Testis (tissue), 2 donors: ENCODE measurements at regions not wholly inside any gene's neighbourhood (a gene's known extent, or its start where the extent isn't known, plus 50 kb on each side); places are given as distances from the start of the nearest gene placed in this dataset.

Experiments used
- DNase-seq: peaks from one replicate; pipeline ENCODE4 v3.0.0-alpha.2; 2019
- H3K27ac ChIP-seq, 2 donors: fragments of 200-600 bp; sonication (generic); one replicate each; pipeline ENCODE4 v1.5.1; 2019
- H3K27me3 ChIP-seq: fragments of 200-600 bp; sonication (generic); one replicate; pipeline ENCODE4 v1.5.1; 2019
- H3K36me3 ChIP-seq: fragments of 200-600 bp; sonication (generic); one replicate; pipeline ENCODE4 v1.5.1; 2017; ENCODE audit warnings: low read depth; ENCODE audit errors: missing control alignments
- H3K4me1 ChIP-seq: fragments of 200-600 bp; sonication (generic); one replicate; pipeline ENCODE4 v1.5.1; 2019
- H3K4me3 ChIP-seq, 2 donors: fragments of 200-600 bp; sonication (generic); one replicate each; pipeline ENCODE4 v1.5.1; 2017 to 2019
- H3K9me3 ChIP-seq: fragments of 200-600 bp; sonication (generic); one replicate; pipeline ENCODE4 v1.5.1; 2017
- CTCF ChIP-seq, 3 experiments: fragments of 450-650 bp in 2 of 3; fragments of 200-600 bp in 1 of 3; sonication (generic) in 1 of 3; IDR thresholded peaks; one replicate each; pipeline ENCODE4 v1.5.1; 2016 to 2019; ENCODE audit warnings: antibody characterized with exemption in 3 of 3, mild to moderate bottlenecking in 2 of 3, moderate library complexity in 1 of 3
- POLR2A ChIP-seq: fragments of 450-650 bp; IDR thresholded peaks from one replicate; pipeline ENCODE4 v1.6.1; 2017; ENCODE audit warnings: antibody characterized with exemption, mild to moderate bottlenecking, moderate library complexity
- WGBS, 2 donors: methylation state at CpG; one replicate each; pipeline ENCODE4 v1.1.5; 2018; 5-methylcytosine and 5-hydroxymethylcytosine counted together
- intact Hi-C: fragments of 100-400 bp; cut with DNase I; formaldehyde crosslinking; loops from one replicate; pipeline ENCODE4 v1.15.1; 2023; ENCODE audit warnings: low total_unique reads

GRCh38 chr17:34852614-34853013 lies 108.6 kb downstream of the CCT6B start:
- intact Hi-C loops, result loop anchor here (10.0 kb wide), 1 partner anchor 68 kb away; no protein-coding TSS in a partner anchor
- H3K4me1 ChIP-seq, result no peaks in the 10 kb centered on the region
- no peak overlapping the region for H3K4me3 ChIP-seq
- H3K27ac ChIP-seq, result no peak overlapping the region
- no peak for DNase-seq
- TF ChIP-seq CTCF (IDR thresholded peaks at IDR 0.05) (no peak), POLR2A (no peak)
- WGBS, 2 donors, result 81 to 84% methylated on average over 3 to 5 of the region's 5 CpGs
- no peaks in the 10 kb centered on the region for H3K36me3 ChIP-seq
- no peaks in the 10 kb centered on the region for H3K9me3 ChIP-seq
- no peaks in the 10 kb centered on the region for H3K27me3 ChIP-seq

GRCh38 chr17:34851961-34852540 lies 109.2 kb downstream of the CCT6B start:
- 72 to 81% methylated on average over 5 to 9 of the region's 9 CpGs for WGBS, 2 donors
- intact Hi-C loops, result loop anchor here (10.0 kb wide), 1 partner anchor 67 kb away; no protein-coding TSS in a partner anchor
- no peaks in the 10 kb centered on the region for H3K9me3 ChIP-seq
- no peak for DNase-seq
- H3K36me3 ChIP-seq, result no peaks in the 10 kb centered on the region
- no peaks in the 10 kb centered on the region for H3K4me1 ChIP-seq
- TF ChIP-seq POLR2A (no peak), CTCF (IDR thresholded peaks at IDR 0.05) (no peak)
- H3K27ac ChIP-seq, result no peak overlapping the region
- H3K27me3 ChIP-seq, result no peaks in the 10 kb centered on the region
- no peak overlapping the region for H3K4me3 ChIP-seq

GRCh38 chr17:34850964-34851363 lies 110.3 kb downstream of the CCT6B start:
- no peaks in the 10 kb centered on the region for H3K27me3 ChIP-seq
- DNase-seq, result no peak
- no peak overlapping the region for H3K4me3 ChIP-seq
- intact Hi-C loops, result loop anchor here (10.0 kb wide), 1 partner anchor 66 kb away; no protein-coding TSS in a partner anchor
- H3K27ac ChIP-seq, result no peak overlapping the region
- TF ChIP-seq POLR2A, result no peak
- no peak for TF ChIP-seq CTCF (IDR thresholded peaks at IDR 0.05)
- H3K36me3 ChIP-seq, result no peaks in the 10 kb centered on the region
- H3K4me1 ChIP-seq, result no peaks in the 10 kb centered on the region
- H3K9me3 ChIP-seq, result no peaks in the 10 kb centered on the region
- 89 to 90% methylated on average over 3 of the region's 3 CpGs for WGBS, 2 donors

GRCh38 chr17:34850023-34850422 lies 111.2 kb downstream of the CCT6B start:
- Histone ChIP-seq H3K9me3 (no peaks in the 10 kb centered on the region), H3K27me3 (no peaks in the 10 kb centered on the region), H3K36me3 (no peaks in the 10 kb centered on the region), H3K4me1 (no peaks in the 10 kb centered on the region), H3K27ac (no peak overlapping the region), H3K4me3 (no peak overlapping the region)
- 79 to 89% methylated on average over 4 of the region's 4 CpGs for WGBS, 2 donors
- no peak for TF ChIP-seq POLR2A
- no peak for TF ChIP-seq CTCF (IDR thresholded peaks at IDR 0.05)
- intact Hi-C loops, result loop anchor here (10.0 kb wide), 1 partner anchor 65 kb away; no protein-coding TSS in a partner anchor
- DNase-seq, result no peak

GRCh38 chr17:34847938-34848337 lies 113.3 kb downstream of the CCT6B start:
- H3K4me3 ChIP-seq, result no peak overlapping the region
- H3K4me1 ChIP-seq, result no peaks in the 10 kb centered on the region
- no peak for TF ChIP-seq POLR2A
- TF ChIP-seq CTCF (IDR thresholded peaks at IDR 0.05), result no peak
- 57 to 69% methylated on average over 3 of the region's 3 CpGs for WGBS, 2 donors
- no peak overlapping the region for H3K27ac ChIP-seq
- H3K9me3 ChIP-seq, result no peaks in the 10 kb centered on the region
- intact Hi-C loops, result no loop called here
- DNase-seq, result no peak
- H3K27me3 ChIP-seq, result no peaks in the 10 kb centered on the region
- H3K36me3 ChIP-seq, result no peaks in the 10 kb centered on the region
